ENCODE measurements at regions not wholly inside any gene's neighbourhood (a gene's known extent, or its start where the extent isn't known, plus 50 kb on each side); places are given as distances from the start of the nearest gene placed in this dataset.

- no peak for TF ChIP-seq CTCF (IDR thresholded peaks at IDR 0.05; ENCODE audit: insufficient read depth, low read depth, low read length)
- DNase-seq (ENCODE audit: low read depth): no peak
- no peak overlapping the region for H3K4me3 ChIP-seq (ENCODE audit: low read depth, low read length)
Measured at GRCh38 chr18:79595876-79596374, 83.7 kb upstream of the CTDP1 start.

DNA sequence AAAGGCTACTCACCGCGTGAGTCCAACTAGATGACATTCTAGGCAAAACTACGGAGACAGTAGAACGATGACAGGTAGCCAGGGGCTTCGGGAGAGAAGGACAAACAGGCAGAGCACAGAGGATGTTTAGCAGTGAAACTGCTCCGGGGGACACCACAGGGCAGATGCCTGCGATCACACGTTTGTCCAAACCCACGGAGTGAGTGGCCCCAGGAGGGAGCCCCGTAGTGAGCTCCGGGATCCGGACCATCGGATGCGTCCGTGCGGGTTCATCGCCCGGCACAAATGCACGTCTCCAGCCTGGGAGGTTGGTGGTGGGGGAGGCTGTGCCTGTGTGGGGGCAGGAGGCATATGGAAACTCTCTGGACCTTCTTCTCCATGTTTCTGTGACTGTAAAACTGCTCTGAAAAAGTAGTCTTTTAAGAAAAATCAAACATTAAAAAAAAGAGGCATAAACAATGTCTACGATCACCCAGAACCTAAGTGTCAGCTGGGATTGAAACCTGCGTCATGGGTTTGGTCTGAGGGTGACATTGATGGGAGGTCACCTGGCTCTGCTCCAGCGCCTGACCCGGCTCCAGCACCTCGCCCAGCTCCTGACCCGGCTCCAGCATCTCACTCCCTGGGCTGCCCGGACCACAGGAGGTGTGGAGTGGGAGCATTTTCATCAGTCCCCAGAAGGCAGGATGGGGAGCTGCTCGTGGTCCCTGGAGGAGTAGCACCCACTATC lies 83.0 kb upstream of the CTDP1 start:
- H3K4me3 ChIP-seq (ENCODE audit: low read depth, low read length): no peak overlapping the region
- TF ChIP-seq CTCF (IDR thresholded peaks at IDR 0.05; ENCODE audit: insufficient read depth, low read depth, low read length): no peak
- DNase-seq (ENCODE audit: low read depth): no peak

GRCh38 chr18:79597176-79597830 lies 82.3 kb upstream of the CTDP1 start:
- no peak for TF ChIP-seq CTCF (IDR thresholded peaks at IDR 0.05; ENCODE audit: insufficient read depth, low read depth, low read length)
- no peak for DNase-seq (ENCODE audit: low read depth)

GRCh38 chr18:79597831-79598632 lies 81.6 kb upstream of the CTDP1 start:
- H3K4me3 ChIP-seq (ENCODE audit: low read depth, low read length): no peak overlapping the region
- DNase-seq (ENCODE audit: low read depth): no peak
- TF ChIP-seq CTCF (IDR thresholded peaks at IDR 0.05; ENCODE audit: insufficient read depth, low read depth, low read length): no peak

More at GRCh38 chr18:79597176-79597830, 82.3 kb upstream of the CTDP1 start:
- no peak overlapping the region for H3K4me3 ChIP-seq (ENCODE audit: low read depth, low read length)

DNA sequence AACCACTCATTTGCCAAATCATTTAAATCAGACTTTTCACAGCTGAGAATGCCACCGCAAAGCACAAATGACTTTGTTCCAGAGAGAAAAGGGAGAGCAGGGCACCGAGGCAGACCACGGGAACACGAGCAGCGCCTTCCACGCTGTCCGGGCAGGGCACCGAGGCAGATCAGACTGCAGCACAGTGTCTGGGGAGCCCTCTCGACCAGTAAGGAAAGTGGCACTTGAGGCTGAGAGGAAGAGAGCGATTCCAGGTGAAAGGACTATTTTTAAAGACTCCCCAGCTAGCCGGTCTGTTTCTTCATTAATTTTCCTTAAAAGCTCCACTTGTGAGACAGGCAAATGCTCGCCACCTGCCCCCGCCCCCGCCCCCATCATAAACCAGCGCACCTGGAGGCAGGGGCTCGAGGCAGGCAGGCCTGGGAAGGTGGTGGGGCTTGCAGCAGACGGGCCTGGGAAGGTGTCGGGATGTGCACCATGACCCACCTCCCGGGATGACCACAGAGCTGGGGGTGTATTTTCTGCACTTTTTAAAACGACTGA lies 80.9 kb upstream of the CTDP1 start:
- DNase-seq (ENCODE audit: low read depth): no peak
- no peak for TF ChIP-seq CTCF (IDR thresholded peaks at IDR 0.05; ENCODE audit: insufficient read depth, low read depth, low read length)
- no peak overlapping the region for H3K4me3 ChIP-seq (ENCODE audit: low read depth, low read length)

GRCh38 chr18:79599441-79599931 lies 80.1 kb upstream of the CTDP1 start:
- peak; percentile 40 for DNase-seq (ENCODE audit: low read depth)
- TF ChIP-seq CTCF (IDR thresholded peaks at IDR 0.05; ENCODE audit: insufficient read depth, low read depth, low read length): no peak
- H3K4me3 ChIP-seq (ENCODE audit: low read depth, low read length): no peak overlapping the region

Measured in fibroblast of villous mesenchyme (primary cell).